Activated gamma-delta T cell treated with anti-CD3 and anti-CD28 coated beads, Interleukin-2, amount 50 U/mL, for 16 hours (primary cell): ENCODE measurements at regions not wholly inside any gene's neighbourhood (a gene's known extent, or its start where the extent isn't known, plus 50 kb on each side); places are given as distances from the start of the nearest gene placed in this dataset.
"Not testable (repeated sequence)": the region's sequence is repeated elsewhere in the genome, so short reads cannot be mapped to it uniquely, and the experiment has no call there.

Source experiments
- DNase-seq: peaks from one replicate; pipeline ENCODE4 v3.0.0-alpha.2; 2020; ENCODE audit warnings: low read depth

DNA sequence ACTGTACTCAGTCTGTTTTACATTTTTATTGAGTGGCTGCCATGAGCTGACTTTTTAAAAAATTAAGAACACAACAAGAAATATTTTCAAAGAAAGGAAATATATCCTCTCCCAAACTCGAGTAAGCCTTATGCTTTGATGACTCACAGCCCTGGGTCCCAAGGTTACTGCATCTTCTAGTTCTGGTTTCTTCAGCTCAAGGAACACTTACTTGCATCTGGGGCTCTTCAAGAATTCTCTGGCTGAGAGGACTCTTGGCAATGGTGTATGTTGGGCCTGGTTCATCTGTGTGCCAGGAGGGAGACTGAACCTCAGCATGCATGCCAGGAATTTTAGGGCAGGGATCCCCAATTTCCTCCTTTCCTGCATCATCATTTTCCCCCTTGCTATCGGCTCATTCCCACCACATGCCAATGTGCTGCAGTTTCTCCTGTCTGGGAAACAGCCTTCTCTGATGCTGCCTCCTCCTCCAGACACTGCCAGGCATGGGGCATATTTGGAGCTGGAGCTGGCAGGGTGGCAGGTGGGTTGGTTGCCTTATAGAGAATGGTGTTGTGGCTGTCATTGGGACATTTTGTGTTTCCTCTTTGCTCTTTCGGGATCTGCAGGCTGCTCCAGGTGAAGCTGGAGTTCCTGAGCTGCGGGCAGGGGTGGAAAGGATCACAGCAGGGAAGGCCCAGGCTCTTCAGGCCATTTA, 192.2 kb upstream of the HS6ST1 start:
- no peak for DNase-seq

DNA sequence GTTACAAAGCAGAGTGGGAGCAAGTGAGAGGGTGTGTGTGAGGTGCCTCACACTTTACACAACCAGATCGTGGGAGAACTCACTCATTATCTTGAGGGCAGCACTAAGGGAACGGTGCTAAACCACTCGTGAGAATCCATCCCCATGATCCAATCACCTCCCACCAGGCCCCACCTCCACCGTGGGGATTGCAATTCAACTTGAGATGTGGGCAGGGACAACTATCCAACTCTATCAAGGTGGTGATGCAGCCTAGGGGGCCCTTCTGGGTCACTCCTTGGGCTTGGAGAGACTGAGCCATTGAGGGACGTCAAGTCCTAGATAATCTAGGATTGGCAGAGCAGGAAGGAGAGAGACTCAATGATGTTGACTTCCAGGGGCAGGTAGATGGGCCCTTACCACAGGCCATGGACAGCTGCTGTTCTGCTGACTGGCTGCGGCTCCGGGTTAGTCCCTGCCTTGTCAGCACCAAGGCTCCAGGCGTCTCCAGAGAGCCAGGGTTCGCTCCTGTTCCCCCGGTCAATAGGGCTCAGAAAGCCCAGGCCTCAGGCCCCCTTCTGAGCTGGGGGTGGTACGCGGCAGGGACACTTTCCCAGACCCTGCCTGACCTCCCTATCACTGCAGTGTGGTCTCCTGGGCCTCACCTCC, 193.2 kb upstream of the HS6ST1 start:
- DNase-seq, result no peak

DNA sequence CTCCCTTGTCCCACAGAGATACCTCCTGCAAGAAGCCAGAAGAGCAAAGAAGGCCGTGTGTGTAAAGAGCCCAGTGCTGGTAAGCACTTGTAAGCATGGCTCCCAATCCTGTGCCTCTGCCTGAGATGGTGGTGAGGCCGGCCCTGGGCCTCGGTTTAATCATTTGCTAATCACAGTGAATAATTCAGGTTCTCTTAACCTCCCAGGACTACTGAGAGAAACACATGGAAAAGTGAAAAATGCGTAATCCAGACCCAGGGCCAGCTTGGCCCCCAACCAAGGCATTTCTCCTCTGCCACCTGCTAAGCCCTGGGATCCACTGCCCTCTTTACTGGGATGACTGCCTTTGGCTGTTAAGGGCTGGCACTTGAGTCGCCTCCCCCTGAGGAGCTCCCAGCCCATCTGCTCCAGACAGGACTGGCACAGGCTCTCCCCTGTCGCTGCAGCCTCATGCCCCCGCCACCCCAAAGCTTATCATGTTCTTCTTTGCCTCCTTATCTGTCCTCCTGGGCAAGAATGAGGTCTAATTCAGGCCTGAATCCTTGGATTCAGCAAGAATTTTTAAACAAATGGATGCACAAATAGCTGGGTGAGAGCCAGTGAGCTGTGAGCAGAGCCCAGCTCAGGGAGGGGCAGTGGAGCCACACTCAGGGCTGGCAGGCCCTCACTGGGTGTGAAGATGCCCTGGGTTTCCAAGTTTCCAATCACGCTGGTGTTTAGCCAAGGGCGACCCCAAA, 193.9 kb upstream of the HS6ST1 start:
- no peak for DNase-seq

DNA sequence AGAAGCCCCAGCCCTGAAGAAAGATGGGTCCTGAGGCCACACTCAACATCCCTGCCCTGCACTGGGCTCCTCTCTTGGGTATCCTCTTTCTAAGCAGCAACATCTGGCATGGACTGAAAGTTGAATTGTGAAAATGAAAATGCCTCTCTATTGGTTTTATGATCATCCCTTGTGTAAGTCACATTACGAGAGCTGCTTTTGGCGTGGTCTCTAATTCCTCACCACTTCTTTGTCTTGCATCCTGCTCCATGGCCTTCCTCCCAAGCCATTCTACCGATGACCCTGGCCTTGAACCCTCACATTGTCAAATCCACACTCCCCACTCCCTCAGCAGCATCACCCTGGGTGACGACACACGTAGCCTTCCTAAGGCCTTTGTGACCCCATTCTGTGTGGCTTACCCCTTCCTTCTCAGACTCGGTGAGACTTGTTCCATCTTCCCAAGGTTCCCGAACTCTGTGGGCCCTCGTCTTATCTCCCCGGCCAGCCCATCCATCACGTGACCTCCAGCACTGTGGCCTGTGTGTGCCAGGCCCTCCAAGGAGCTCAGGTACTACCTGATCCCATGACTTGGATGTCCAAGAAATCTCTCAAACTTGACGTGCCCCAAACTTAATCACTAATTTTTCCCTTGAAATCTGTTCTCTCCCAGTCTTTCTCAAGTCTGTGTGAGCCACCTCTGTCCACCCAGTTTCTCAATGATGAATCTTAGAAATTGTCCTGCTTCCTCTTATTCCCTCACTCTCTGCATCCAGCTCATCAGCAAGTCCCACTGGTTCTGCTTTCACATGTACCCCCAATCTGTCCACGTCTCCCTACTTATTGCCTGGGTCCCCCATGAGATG, 194.7 kb upstream of the HS6ST1 start:
- DNase-seq, result no peak

DNA sequence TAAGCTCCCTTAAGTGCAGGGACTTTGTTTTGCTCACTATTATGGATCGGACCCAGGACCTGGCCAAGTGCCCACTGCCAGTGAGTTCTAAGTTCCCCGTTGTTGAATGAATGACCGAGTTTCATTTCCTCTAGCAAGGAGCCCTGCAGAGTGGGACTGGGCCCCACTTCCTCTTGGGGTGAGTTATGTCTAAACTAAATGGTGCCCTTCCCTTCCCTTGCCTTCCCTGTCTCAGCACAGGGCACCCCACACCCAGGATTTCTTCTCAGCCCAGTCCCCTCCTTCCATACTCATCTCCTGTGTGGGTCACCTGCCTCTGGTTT, 195.3 kb upstream of the HS6ST1 start:
- no peak for DNase-seq

DNA sequence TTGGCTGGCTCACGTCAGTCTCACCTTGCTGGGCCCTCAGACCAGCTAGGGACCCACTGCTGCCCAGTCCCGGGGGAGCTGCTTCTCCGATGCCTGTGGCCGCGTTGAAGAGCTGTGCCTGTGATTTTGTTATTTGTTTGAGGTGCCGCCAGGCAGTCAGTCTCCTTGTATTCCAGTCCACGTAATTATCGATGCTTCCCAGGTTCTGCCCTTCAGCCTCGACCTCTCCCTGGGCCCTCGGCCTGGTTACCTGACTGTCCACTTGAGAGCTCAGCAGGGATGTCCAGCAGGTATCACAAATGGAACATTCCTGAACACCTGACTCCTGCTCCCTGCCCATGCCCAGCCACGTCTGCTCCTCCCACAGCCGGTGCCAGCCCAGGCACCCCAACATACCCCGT, 195.9 kb upstream of the HS6ST1 start:
- DNase-seq, result no peak

DNA sequence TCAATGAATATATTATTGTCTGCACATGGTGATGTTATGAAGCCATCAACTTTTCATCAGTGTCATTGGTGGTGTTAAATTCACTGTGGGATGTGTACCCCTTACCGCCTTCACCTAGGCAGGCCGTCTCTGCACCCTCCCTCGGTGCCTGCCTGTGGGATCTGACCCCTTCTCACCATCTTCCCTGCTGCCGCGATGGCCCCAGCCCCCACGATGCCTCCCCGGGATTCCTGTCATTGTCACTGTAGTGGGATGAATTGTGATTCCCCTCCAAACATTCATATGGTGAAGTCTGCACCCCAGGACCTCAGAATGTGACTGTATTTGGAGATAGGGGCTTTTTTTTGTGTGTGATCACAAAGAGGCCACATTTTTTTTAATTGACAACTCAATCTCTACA, 198.3 kb upstream of the HS6ST1 start:
- no peak for DNase-seq

DNA sequence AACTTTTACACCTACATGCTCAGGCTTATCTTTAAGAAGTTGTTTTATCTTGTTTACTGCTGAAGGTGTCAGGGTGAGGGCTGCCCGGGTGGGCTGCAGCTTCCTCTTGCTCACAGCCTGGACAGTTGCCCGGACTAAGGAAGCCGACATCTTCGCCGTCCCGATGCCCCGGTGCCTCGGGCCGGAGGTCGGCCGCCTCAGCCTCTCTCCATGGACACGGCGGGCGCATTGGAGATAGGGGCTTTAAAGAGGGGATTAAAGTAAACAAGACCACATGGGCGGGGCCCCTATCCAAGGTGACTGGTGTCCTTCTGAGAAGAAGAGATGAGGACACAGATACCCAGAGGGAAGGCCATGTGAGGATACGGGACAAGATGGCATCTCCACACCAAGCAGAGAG, 200.4 kb upstream of the HS6ST1 start:
- not testable (repeated sequence) for DNase-seq

DNA sequence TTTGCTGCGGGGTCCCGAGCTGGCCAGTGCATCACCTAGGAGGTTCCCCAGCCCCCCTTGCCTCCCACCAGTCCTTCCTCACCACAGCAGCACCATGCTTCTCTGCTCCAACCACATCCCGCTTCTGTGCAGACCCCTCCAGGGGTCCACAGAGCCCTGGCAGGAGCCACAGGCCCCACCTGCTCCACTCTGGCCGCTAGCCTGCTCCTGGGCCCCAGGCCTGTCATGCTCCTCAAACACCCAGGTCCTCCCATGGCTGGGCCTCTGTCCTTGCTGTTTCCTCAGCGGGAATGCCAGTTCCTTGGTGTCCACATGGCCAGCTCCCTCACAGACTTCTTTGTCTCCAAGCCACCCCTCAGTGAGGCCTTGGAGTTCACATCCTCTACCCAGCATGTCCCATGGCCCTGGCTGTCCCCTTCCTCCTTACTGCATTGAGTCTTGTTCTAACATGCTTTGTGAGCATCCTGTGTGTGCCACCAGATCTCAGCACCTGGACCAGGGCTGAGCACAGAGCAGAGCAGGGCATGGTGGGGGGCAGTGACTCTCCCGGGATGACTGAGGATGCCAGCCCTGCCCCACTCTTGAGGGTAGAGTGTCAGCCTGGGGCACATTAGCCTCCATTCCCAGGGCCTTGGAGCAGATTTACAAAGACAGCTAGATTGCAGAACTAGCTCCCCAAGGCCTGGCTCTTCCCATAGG, 201.0 kb upstream of the HS6ST1 start:
- DNase-seq, result no peak

DNA sequence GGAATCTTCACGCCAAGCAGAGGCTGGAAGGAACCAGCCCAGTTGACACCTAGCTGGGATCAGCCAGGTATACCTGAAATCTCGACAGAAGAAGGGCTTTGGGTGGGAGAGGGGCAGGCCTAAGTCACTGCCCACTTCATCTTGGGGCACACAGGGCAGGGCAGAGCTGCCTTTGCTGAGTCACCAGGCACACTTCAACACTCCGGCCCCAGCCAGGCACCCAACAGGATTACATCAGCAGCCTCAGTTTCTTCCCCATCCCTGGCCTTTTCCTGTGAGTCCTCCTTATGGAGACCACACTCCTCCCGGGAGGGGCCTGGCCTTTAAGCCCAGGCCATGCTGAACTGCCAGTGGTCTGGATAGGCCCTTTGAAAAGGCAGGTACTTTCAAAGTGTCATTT, 201.7 kb upstream of the HS6ST1 start:
- no peak for DNase-seq

DNA sequence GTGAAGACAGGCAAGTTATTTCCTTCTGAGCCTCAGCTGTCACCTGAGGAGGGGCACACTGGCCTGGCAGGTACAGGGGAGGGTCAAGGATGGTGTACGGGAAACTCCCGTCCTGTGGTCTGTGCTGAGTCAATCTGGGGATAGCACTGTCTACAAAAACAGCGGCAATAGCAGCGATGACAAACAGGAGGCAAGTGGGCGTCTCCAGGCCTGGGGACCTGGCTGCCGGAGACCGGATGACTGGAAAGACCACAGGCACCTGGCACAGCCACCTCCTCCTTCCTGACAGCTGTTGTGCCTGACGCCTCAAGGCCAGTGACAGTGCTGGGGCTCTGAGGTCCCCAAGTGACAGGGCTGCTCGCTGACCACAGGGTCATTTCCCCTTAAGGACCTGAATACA, 202.1 kb upstream of the HS6ST1 start:
- DNase-seq, result no peak

DNA sequence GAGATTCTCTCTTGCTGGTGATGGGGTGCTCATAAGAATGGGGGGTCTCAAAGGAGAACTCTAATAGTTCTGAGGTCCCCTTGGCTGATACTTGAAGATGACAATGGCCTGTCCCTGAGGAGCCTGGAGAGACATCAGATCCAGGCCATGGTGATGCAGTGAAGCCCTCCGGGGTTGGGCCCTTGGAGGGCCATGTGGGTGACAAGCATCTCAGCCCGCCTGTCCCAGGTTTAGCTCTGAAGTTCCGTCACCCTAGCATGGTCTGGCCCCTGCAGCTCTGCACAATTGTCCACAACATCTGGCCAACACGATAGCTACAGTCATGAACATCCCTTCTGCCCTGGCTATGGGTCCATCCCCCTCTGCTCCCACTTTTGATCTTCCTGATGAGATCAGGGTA, 202.8 kb upstream of the HS6ST1 start:
- no peak for DNase-seq

DNA sequence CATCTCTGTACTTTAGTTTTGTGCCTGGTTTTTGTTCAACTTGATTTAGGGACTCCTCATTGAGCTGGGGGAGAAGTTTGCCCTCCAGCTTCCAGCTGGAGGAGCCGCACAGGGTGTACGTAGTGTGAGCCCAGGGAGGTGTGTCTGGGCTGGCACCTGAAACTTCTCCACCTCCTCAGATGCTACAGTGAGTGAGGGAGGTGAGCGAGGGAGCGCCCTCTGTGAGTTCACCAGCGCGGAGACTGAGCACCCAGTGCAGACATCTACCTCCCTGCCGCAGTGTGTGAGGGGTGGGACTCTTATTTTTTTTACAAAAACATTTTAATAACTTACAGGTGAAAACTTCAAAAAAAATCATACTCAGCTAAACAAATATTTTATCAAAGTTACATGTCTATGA, 204.2 kb upstream of the HS6ST1 start:
- DNase-seq, result no peak

DNA sequence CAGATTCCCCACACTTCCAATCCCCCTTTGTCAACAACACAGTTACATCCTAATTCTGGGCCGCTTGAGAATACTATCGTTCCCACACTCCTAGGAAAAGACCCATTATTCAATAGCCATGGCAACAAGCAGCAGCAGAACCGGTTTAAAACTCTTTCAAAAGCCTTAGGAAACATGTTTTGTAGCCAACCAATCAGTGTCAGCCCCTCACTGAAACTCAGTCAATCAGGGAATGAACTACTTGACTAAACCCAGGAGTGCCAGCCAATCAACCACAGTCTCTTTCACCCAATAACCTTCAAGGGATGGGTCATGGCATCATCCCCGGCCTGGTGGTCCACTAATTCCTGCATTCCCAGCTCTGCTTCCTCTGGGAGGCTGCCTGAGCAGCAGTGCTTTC, 204.8 kb upstream of the HS6ST1 start:
- DNase-seq, result no peak

DNA sequence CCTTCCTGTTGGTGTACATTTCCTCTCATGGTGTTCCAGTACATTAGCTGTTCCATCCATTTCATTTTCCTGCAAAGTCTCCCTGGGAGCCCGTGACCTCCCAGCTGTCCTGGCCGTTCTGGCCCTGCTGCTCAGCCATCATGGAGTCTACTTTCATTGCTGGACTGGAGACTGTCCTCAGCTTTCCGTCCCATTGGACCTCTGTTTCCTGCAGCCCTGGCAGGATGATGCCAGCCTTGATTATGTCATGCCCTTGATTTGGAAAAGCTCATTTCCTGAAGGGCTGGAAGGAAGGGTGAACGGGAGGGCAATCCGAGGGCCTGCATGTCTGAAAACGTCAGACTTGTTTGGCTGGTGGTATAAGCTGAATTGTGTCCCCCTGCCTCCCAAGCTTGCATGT, 205.5 kb upstream of the HS6ST1 start:
- no peak for DNase-seq

DNA sequence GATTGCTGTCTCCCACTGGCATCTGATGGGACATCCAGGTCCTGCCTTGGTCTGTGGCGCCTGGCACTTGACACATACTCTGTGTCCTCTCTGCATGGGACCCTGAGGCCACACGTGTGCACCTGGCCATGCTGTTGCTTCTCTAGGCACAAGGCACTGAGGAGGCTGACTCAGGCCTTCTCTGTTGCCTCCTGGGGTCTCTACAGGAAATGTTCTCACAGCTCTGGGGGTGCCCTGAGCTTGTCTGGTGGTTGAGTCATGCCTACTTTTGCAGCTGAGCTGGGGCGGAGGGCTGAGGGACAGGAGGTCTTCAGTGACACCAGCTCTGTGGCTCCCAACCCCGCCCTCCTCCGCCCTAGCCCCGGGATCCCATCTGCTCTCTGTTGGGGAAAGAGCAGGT, 207.0 kb upstream of the HS6ST1 start:
- DNase-seq, result no peak

DNA sequence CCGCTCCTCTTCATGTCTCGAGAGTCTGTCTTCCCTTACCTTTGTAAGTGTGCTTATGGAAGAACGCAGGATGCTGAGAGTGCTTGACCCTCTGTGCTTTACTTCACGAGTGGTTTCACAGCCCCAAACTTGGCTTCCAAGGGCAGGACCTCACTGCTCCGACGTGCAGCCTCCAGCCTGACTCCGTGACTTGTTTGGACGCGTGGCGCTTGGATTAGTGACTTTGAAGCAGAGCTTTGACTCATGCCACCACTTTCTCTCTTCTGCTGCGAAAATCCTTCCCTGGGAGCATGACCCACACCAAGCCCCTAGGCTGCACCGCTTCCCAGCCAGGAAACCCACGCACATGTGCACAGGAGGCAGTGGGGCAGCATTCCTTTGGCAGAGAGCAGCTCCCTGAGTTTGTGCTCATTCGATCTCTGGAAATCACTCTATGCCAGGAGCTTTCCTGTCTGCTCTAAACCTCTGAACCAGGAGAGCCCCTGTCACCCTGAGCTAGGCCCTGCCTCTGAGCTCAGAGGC, 207.8 kb upstream of the HS6ST1 start:
- DNase-seq, result no peak

DNA sequence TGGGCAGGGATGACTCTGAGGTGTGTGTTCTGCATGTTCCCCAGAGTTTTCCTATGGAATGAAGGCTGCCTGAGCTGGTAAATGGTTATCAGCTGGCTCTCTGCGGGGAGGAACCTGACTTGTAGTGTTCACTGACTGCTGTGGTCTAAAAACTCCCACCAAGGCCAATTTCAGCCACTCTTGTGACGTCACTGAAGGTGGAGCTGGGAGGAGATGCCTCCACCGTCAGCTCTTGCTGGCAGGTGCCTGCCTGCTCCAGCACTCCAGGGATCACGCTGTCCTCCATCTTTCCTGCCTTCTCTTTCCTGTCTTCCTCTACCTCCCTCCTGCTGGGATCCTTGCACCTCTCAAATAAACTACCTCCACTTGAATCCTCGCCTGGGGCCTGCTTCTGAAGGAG, 209.5 kb upstream of the HS6ST1 start:
- DNase-seq, result no peak

DNA sequence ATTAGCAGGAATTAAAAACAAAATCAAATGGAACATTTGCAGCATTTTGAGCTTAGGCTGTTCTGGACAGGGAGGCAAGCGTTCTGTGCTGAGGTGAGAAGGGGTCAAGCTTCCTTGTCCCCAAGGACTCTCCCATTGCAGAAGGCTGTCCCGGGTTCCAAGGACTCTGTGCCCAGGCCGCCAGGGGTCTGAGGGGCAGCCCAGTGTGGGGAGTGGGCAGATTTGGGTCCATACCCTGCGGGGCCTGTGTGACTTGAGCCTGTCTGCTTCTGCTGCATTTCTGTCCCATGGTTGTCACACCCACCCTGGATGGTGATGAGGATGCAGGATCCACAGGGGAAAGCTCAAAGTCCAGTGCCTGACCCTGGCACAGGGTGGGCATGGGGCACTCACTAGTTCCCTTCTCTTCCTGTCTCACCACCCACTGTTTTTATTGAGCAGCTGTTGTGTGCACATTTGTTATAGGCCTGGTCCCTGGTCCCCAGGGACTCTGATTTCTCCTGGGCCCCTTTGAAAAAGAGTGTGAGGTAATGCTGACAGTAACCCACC, 211.4 kb upstream of the HS6ST1 start:
- DNase-seq, result no peak

DNA sequence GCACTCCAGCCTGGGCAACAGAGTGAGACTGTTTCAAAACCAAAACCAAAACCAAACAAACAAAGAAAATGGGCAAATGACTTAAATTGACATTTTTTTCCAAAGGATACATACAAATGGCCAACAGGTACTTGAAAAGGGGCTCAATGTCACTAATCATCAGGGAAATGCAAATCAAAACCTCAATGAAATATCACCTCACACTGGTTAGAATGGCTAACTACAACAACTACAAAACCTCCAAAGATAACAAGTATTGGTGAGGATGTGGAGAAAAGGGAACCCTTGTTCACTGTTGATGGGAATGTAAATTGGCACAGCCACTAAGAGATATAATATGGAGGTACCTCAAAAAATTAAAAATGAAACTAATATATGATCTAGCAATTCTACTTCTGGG, 213.2 kb upstream of the HS6ST1 start:
- DNase-seq, result no peak

DNA sequence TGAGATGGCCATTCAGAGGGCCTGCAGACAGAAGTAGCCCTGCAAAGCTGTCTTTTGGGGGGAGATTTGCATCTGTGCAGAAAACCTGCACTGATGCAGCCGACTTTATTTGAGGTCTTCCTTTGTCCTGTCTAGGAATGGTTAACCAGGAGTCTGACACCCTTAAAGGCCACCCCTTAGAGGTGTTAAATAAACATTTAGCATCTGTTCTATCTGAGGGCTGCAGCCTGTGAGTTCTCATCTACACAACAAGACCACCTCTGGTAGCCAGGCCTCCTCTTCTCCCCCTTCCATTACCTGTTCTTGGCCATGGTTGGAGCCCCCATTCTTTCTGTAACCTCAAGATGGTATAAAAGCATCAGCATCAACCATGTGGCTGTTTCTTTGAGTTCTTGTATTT, 214.4 kb upstream of the HS6ST1 start:
- DNase-seq, result no peak
